Endothelial cell of umbilical vein (primary cell): ENCODE measurements at regions not wholly inside any gene's neighbourhood (a gene's known extent, or its start where the extent isn't known, plus 50 kb on each side); places are given as distances from the start of the nearest gene placed in this dataset.

Source experiments
- BruUV-seq: library from RNA; stranded (reverse); fragments of 400-500 nt; replicated peaks from 2 replicates; lab custom pipeline; 2021; lab: Mats Ljungman, UMichigan
- CTCF ChIA-PET: fragments of 300-600, 350-600 bp; sonication (Branson Sonifier 250); formaldehyde crosslinking; loops from one replicate; lab custom pipeline; 2021; ENCODE audit warnings: antibody characterized with exemption, inconsistent platforms; lab: Charles Lee
- POLR2A ChIA-PET: fragments of 300-600, 350-600 bp; sonication (Branson Sonifier 250); formaldehyde crosslinking; loops from one replicate; lab custom pipeline; 2021; ENCODE audit warnings: antibody characterized with exemption, inconsistent platforms; lab: Charles Lee
- DNase-seq: peaks from one replicate; pipeline ENCODE4 v3.0.0-alpha.2; 2011; ENCODE audit warnings: low read depth, low spot score
- FAIRE-seq: peaks from 2 replicates; lab custom pipeline; 2011; peaks lifted over from hg19 to GRCh38; lab: Jason Lieb, UNC
- H2AFZ ChIP-seq: 2 replicates; pipeline ENCODE4 v1.6.0; 2012; ENCODE audit warnings: low read depth, low read length, control low read depth, inconsistent platforms
- H3K27ac ChIP-seq: 2 replicates; pipeline ENCODE4 v1.5.1; 2011; ENCODE audit warnings: low read depth, mild to moderate bottlenecking, control low read depth, low read length, moderate library complexity; ENCODE audit not compliant: insufficient read depth
- H3K27me3 ChIP-seq, 2 experiments: 2 replicates each; pipeline versions ENCODE4 v1.6.0 to v1.6.1; 2011; ENCODE audit warnings: low read length in 2 of 2, mixed read lengths in 1 of 2; ENCODE audit not compliant: control insufficient read depth in 2 of 2, insufficient read depth in 2 of 2
- H3K36me3 ChIP-seq, 2 experiments: 2 replicates in 1 of 2; 3 replicates in 1 of 2; pipeline ENCODE4 v1.5.1; 2011; ENCODE audit warnings: low read length in 2 of 2, mild to moderate bottlenecking in 1 of 2, moderate library complexity in 1 of 2; ENCODE audit not compliant: control insufficient read depth in 2 of 2, insufficient read depth in 2 of 2; ENCODE audit errors: extremely low read depth in 1 of 2
- H3K4me1 ChIP-seq: 3 replicates; pipeline ENCODE4 v1.5.1; 2011; ENCODE audit warnings: mild to moderate bottlenecking, low read length; ENCODE audit not compliant: control insufficient read depth, insufficient read depth; ENCODE audit errors: extremely low read depth
- H3K4me2 ChIP-seq: 2 replicates; pipeline ENCODE4 v1.6.1; 2011; ENCODE audit warnings: low read length, control low read depth, mixed read lengths; ENCODE audit not compliant: insufficient read depth
- H3K4me3 ChIP-seq, 3 experiments: fragments of 200-600 bp in 1 of 3; sonication (generic), shearing (Covaris generic) in 1 of 3; replicated peaks in 1 of 3; 2 replicates each; pipeline ENCODE4 v1.5.1; 2011 to 2016; ENCODE audit warnings: control low read depth in 3 of 3, low read length in 3 of 3, mild to moderate bottlenecking in 2 of 3, inconsistent platforms in 1 of 3, low read depth in 1 of 3, moderate library complexity in 1 of 3; ENCODE audit not compliant: insufficient read depth in 1 of 3
- H3K79me2 ChIP-seq: 2 replicates; pipeline ENCODE4 v1.6.0; 2012; ENCODE audit warnings: low read length, inconsistent platforms; ENCODE audit not compliant: control insufficient read depth, insufficient read depth
- H3K9ac ChIP-seq: replicated peaks from 2 replicates; pipeline ENCODE3; 2011; ENCODE audit warnings: low read length, control low read depth; ENCODE audit not compliant: insufficient read depth; ENCODE audit errors: extremely low read depth
- H3K9me1 ChIP-seq: replicated peaks from 3 replicates; pipeline ENCODE4 v1.6.0; 2011; ENCODE audit warnings: mild to moderate bottlenecking, low read length; ENCODE audit not compliant: control insufficient read depth, insufficient read depth; ENCODE audit errors: extremely low read depth
- H3K9me3 ChIP-seq: replicated peaks from 2 replicates; pipeline ENCODE4 v1.5.1; 2012; ENCODE audit warnings: low read length, inconsistent platforms; ENCODE audit not compliant: control insufficient read depth, insufficient read depth
- H4K20me1 ChIP-seq: replicated peaks from 2 replicates; pipeline ENCODE3; 2011; ENCODE audit warnings: mild to moderate bottlenecking, low read length; ENCODE audit not compliant: control insufficient read depth, insufficient read depth; ENCODE audit errors: extremely low read depth
- EZH2 ChIP-seq: IDR thresholded peaks from 2 replicates; pipeline ENCODE4 v1.6.1; 2012; ENCODE audit warnings: borderline replicate concordance, low read depth, mild to moderate bottlenecking, moderate library complexity, low read length, inconsistent platforms; ENCODE audit not compliant: severe bottlenecking
- FOS ChIP-seq: IDR thresholded peaks from 2 replicates; pipeline ENCODE4 v1.6.1; 2011; ENCODE audit warnings: mild to moderate bottlenecking, low read length, moderate library complexity, borderline replicate concordance; ENCODE audit not compliant: insufficient read depth
- GATA2 ChIP-seq: IDR thresholded peaks from 2 replicates; pipeline ENCODE4 v1.7.0; 2011; ENCODE audit warnings: low read depth, mild to moderate bottlenecking, moderate library complexity, mixed read lengths, low read length; ENCODE audit not compliant: insufficient read length, insufficient read depth
- JUN ChIP-seq: IDR thresholded peaks from 2 replicates; pipeline ENCODE4 v1.6.1; 2011; ENCODE audit warnings: borderline replicate concordance, low read depth; ENCODE audit not compliant: insufficient read length, insufficient read depth
- MYC ChIP-seq: IDR thresholded peaks from one replicate; pipeline ENCODE4 v1.6.1; 2011; ENCODE audit warnings: mild to moderate bottlenecking, low read depth, low read length
- POLR2A ChIP-seq: IDR thresholded peaks from 2 replicates; pipeline ENCODE4 v1.6.1; 2012; ENCODE audit warnings: low read depth, mild to moderate bottlenecking, control low read depth, low read length
- POLR2AphosphoS5 ChIP-seq: IDR thresholded peaks from 2 replicates; pipeline ENCODE4 v1.6.1; 2012; ENCODE audit warnings: low read depth, mild to moderate bottlenecking, control low read depth, low read length, moderate library complexity; ENCODE audit not compliant: insufficient read depth
- dilution Hi-C: fragments of 300-500 bp; cut with MboI; formaldehyde crosslinking; loops from one replicate; pipeline ENCODE4 v1.15.0; 2019; ENCODE audit warnings: low sequenced_read_pairs; ENCODE audit not compliant: extremely low pct_ligation_motif_present
- intact Hi-C: fragments of 100-400 bp; cut with micrococcal nuclease; formaldehyde crosslinking; loops from one replicate; pipeline ENCODE4 v1.10.0; 2022
- TF ChIP-seq, protein P1 (sequence below): IDR thresholded peaks from 2 replicates; pipeline ENCODE4 v1.6.1; 2011; ENCODE audit not compliant: insufficient read depth, insufficient read length
- TF ChIP-seq, protein P2 (sequence below), 2 donors: IDR thresholded peaks; 1 replicate in 1 of 2; 2 replicates in 1 of 2; pipeline ENCODE4 v1.5.1; 2011; ENCODE audit warnings: low read length in 2 of 2, mild to moderate bottlenecking in 2 of 2, moderate library complexity in 2 of 2, control low read depth in 1 of 2, inconsistent platforms in 1 of 2, low read depth in 1 of 2; ENCODE audit not compliant: insufficient read depth in 1 of 2; ENCODE audit errors: extremely low read depth in 1 of 2

DNA sequence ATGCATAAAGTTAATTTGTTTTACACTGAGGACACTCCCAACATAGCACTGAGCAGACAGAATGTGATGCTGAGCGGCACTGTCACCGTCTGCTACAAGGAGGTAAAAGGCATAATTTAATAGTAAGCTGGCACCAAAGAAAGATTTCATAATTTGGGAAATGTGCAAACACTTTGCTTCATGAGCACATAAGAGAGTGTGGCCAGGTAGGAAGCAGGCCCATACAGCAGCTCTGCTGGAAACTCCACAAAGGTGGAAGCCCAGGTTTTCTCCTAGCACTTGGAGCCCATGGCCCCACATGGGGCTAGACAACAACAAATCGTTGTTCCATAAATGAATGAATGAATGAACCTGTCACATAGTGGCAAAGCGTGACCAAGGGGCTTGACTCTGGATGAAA, 68.5 kb upstream of the CACNA2D3 start:
- H3K9me3 ChIP-seq: no peaks in the 10 kb centered on the region
- no peaks in the 10 kb centered on the region for H3K27me3 ChIP-seq
- no peaks in the 10 kb centered on the region for H4K20me1 ChIP-seq
- H3K4me3 ChIP-seq: no peak overlapping the region
- no TSS peak for BruUV-seq
- no peaks in the 10 kb centered on the region for H3K9me1 ChIP-seq
- H3K4me1 ChIP-seq: no peaks in the 10 kb centered on the region
- H3K36me3 ChIP-seq: no peaks in the 10 kb centered on the region
- no peaks in the 10 kb centered on the region for H3K79me2 ChIP-seq
- ChIA-PET POLR2A (no interaction called here), CTCF (no interaction called here)
- FAIRE-seq (no peak), DNase-seq (no peak)
- H2AFZ ChIP-seq: no peak overlapping the region
- H3K9ac ChIP-seq: no peak overlapping the region
- H3K27ac ChIP-seq: no peak overlapping the region
- no peak for TF ChIP-seq GATA2
- no peak for TF ChIP-seq FOS
- no peak for TF ChIP-seq JUN
- TF ChIP-seq, protein P1, sequence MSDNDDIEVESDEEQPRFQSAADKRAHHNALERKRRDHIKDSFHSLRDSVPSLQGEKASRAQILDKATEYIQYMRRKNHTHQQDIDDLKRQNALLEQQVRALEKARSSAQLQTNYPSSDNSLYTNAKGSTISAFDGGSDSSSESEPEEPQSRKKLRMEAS: no peak
- TF ChIP-seq, protein P2, sequence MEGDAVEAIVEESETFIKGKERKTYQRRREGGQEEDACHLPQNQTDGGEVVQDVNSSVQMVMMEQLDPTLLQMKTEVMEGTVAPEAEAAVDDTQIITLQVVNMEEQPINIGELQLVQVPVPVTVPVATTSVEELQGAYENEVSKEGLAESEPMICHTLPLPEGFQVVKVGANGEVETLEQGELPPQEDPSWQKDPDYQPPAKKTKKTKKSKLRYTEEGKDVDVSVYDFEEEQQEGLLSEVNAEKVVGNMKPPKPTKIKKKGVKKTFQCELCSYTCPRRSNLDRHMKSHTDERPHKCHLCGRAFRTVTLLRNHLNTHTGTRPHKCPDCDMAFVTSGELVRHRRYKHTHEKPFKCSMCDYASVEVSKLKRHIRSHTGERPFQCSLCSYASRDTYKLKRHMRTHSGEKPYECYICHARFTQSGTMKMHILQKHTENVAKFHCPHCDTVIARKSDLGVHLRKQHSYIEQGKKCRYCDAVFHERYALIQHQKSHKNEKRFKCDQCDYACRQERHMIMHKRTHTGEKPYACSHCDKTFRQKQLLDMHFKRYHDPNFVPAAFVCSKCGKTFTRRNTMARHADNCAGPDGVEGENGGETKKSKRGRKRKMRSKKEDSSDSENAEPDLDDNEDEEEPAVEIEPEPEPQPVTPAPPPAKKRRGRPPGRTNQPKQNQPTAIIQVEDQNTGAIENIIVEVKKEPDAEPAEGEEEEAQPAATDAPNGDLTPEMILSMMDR (IDR thresholded peaks at IDR 0.05; ENCODE audit: extremely low read depth in 1 of 2, insufficient read depth in 1 of 2, low read depth in 1 of 2, low read length in 2 of 2): no peak
- TF ChIP-seq MYC: no peak
- TF ChIP-seq POLR2AphosphoS5: no peak
- no peak for TF ChIP-seq EZH2
- no peak for TF ChIP-seq POLR2A
- intact Hi-C loops (no loop called here), dilution Hi-C loops (no loop called here)
- no peak overlapping the region for H3K4me2 ChIP-seq
